ENCODE measurements at regions not wholly inside any gene's neighbourhood (a gene's known extent, or its start where the extent isn't known, plus 50 kb on each side); places are given as distances from the start of the nearest gene placed in this dataset.

DNA sequence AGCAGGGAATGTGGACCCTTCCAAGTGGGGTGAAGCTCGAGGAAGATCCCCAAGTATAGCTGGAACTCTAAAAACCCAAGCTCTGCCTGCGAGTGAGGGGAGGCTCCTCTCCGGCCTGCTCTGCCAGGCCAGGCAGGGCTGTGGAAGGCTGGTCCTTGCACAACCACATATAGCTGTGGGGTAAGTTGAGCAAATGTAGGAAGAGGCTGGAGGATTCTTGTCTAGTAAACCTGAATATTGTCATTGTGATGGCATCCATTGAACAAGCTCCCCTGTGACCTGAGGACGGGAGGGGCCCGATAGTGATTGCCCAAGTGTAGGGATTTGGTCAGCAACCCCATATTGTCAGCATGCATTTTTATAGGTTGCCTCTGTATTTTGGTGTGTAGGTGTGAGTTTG, 103.0 kb downstream of the ACKR3 start:
- no peak for DNase-seq (ENCODE audit: low spot score)

DNA sequence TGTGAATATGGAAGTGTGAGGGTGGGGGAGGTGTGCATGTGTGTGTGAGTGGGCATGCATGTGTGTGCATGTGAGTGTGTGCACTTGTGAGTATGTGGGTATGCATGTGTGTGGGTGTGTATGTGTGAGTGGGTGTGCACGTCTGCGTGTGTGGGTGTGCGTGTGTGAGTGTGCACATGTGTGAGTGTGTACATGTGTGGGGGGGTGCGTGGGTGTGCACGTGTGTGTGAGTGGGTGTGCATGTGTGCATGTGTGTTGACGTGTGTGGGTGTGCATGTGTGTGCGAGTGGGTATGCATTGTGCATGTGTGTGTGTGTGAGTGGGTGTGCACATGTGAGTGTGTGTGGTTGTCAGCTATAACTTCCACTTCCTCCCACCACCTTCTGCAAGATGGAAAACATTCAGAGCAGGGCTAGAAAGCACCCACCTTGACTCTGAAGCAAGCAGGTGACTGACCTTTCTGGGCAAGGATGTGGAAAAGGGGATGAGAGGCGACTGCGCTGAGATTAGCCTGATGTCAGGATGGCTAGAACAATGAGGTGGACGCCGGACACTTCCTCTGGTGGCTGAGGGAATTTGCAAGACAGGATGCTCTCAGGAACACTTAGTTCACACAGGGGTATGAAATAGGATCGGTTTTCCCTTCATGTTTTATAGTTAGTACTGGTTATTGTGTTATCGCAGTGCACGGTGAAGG, 103.6 kb downstream of the ACKR3 start:
- DNase-seq (ENCODE audit: low spot score), result no peak

DNA sequence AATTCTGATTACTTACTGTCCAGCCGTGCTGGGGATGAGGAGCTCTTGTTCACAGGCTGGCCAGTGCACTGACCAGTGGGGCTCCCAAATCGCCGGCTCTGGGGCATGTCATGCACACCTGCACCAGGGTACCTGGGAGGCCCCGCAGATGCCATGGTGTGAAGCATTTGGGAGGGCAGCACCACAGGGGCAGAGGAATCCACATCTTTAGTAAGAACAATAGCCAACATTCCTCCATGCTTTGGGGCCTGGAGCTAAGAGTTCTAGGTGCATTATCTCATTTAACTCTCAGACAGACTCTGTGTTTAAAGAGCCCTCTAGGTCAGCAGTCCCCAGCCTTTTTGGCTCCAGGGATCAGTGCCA, 104.2 kb downstream of the ACKR3 start:
- DNase-seq (ENCODE audit: low spot score), result peak; percentile 77

DNA sequence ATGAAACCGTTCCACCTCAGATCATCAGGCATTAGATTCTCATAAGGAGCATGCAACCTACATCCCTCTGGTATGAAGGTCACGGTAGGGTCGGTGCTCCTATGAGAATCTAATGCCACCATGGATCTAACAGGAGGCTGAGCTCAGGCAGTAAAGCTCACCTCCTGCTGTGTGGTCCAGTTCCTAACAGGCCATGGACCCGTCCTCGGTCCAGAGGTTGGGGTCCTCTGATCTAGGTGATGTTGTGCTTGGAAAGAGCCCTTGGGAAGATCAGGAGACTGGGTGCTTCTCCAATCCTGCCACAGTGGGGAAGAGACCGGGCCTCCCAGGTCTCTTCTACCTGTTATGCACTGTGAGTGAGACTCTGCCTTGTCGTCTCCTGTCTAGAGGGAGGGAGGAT, 104.6 kb downstream of the ACKR3 start:
- DNase-seq (ENCODE audit: low spot score), result no peak

DNA sequence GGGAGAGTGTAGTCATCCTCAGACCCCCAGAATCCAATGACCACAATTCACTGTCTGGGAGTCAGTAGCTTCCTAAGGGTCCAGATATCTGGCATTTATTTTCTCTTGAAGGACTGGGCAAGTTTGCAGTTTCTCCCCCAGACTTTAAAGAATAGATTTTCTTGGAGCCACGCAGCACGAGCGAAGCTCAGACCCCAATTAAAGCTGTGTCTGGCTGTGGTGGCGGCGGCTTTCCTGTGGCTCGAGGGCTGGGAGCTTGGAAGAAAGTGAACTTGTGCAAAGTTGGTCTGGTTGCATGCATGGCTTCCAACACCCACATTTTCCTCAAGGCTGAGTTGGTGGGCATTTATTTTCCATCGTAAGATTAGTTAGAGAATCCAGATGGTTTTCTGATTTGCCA, 105.0 kb downstream of the ACKR3 start:
- DNase-seq (ENCODE audit: low spot score), result no peak

DNA sequence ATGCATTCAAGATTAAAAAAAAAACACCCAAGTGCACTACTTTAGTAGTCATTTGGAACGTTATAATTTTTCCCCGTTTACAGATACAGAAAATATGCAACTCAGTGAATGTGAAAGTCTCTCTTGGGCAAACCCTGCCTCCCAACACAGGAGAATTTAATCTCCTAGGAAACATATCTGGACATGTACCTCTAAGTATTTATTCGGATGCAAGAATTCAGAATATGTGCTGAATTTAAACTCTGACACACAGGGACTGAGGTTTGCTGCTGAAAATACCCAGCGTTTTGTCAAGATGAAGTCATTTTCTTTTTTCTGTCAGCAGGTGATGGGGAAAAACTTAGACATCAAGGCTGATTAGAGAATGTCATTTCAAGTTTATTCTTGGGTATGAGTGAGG, 105.4 kb downstream of the ACKR3 start:
- no peak for DNase-seq (ENCODE audit: low spot score)

DNA sequence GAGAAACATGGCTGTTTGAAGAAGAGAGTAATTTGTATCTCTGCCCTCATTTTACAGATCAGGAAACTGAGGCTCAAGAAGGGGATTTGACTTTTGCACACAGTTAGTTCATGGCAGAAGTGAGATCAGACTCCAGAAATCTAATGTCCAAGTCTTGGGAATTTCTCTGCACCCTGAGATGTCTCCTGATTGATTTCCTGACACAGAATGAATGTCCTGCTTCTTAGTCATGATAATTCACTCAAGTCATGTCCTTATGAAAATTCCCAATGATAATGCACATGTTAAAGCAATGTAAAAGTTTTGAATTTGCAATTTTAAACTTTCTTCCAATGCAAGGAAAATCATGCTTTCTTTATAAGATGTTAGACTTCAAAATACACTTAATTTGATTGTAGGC, 105.9 kb downstream of the ACKR3 start:
- DNase-seq (ENCODE audit: low spot score), result no peak

DNA sequence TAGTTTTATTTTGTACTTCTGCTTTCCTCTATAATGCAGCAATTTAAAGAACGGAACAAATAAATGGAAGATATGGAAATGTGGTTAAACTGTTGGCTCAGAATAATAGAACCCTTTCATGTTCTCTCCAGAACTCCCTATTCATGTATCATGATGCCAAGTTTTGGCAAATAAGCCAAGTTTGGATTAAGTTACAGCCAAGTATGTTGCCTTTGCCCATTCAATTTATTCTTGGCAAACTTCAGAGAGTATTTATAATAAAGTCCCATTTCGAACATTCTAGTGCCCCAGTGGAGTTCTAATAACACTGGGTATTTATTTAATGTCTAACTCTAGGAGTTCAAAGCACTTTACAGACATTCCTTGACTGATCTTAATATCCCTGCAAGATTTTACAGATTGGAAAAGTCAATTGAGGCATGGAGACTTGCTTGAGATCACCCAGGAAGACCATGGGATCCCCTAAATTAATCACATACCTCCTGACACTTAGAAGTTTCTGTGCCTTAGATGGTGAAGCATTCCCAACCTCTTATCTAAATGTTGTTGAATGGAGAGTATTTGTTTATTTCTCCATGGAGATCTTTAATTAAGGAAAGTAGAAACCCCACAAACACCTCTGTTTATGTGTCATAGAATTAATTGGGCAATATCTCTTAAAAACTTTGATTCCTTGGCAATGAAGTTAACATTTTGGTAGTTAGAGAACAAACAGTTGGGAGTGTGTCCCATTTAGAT, 106.7 kb downstream of the ACKR3 start:
- DNase-seq (ENCODE audit: low spot score), result no peak

DNA sequence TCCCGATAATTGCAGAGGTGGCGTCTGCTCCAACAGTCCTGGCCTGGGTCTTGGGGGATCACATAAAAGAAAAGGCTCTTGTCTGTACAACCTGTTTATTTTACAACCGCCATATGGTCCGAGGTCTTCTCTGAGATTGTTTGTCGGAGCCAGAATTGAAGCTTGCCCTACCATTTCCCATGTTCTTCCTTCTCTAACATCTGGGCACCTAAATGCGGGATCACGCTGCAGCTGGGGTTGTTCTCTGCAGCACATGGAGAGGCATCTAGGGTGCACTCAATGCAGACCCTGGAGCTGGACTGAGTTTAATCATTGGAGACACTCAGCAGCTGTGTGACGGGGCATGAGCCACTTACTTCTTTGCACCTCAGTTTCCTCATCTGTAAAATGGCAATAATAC, 107.7 kb downstream of the ACKR3 start:
- no peak for DNase-seq (ENCODE audit: low spot score)

DNA sequence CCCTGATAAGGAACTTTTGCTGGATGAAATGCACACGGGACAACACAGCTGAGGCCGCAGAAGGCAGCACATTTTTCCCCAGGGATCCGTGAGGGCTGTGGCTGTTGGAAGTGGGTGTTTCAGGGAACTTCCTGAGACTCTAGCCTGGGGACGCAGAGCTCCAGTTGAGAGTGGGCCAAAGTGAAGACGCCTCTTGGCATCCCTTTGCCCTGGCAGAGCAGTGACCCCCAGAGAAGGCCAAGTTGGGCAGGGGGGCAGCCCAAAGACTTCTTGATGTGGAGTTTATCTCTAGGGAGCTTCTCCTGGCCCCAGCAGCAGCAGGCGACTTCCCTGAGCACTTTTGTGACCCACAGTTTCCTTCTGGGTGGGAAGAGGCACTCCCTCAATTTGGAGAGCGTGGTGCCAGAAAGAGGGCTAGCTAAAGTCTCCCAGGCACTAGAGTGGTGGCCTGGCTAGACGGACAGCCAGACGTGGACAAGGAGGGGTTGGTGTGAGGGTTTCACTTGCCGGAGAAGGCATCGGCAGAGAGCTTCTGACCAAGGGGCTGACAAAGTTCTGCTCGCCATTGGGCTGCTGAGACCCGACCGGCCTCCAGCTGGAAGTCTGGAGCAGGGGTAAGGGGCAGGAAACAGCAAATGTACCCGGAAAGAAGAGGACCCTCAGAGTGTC, 108.8 kb downstream of the ACKR3 start:
- DNase-seq (ENCODE audit: low spot score), result peak; percentile 64

DNA sequence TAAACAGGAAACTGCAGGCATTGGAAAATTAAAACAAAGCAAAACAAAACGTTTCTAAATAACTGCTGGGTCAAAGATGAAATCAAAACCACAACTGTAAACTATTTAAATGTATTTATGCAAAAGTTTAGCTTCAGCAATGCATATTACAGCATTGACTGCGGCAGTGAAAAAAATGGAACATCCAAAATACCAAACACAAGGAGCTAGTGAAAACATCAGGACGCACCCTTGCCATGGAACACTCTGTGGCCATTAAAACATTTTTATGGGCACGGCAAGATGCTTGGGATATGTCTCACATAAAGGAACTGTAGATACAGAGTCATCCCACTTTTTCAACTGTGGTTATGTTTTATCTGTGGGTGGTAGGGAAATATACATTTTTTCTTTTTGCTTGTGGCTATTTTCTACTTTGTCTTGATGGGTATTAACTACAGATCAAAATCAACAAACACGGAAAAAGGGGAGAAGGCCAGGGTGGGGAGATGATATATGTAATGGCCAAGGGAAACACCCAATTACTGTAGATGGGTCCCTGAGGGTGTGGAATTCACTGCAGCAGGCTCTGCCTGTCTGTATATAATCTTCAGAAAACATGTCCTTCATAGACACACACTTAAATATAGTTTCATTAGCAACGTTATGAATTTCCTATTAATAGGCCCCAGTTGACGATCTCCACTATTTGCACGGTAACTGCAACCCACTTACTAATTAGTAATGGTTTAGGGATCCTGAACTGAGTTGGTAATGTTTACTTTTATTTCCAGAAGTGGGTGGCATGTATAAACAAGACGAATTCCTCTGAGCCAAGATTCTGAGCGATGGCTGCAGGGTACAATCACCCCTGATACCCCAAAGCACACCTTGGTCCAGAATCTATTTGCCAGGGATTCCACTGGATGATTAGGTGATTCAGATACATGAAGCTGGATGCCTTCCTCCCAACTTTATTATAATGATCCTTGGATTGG, 110.5 kb downstream of the ACKR3 start:
- DNase-seq (ENCODE audit: low spot score), result no peak

DNA sequence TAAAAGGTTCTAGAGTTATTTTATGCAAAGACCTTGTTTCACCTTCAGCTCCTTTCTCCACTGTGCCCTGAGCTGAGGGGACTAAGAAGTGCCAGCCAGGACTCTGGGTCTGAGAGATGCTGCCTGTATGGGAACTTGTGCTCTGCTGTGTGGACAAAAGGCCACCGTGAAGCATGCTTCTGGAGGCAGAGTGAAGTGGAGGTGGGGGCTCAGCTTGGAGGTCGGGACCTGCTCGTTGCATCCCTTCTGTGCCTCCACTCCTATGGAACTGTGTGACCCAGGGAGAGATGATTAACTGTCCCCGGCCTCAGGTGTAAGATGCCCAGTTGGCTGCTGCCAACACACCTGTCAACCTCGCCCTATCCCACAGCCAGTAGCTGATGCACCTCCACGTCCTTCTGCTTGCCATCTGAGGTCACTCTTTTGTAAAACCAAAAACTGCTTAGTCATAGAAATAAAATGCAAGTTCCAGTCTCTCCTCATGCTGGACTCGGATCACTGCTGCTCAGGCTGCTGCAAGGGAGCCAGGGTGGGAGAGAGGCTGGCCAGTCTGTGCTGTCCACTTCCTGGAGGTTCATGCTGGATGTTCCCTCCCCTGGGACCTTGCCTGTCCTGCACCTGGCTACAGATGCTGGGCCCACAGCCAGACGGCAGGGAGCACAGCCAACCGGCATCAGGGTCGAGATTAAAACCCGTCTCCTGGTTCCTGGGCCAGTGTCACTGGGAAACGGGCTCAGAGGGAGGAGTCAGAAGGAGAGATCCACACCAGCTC, 113.2 kb downstream of the ACKR3 start:
- peak; percentile 78 for DNase-seq (ENCODE audit: low spot score)

DNA sequence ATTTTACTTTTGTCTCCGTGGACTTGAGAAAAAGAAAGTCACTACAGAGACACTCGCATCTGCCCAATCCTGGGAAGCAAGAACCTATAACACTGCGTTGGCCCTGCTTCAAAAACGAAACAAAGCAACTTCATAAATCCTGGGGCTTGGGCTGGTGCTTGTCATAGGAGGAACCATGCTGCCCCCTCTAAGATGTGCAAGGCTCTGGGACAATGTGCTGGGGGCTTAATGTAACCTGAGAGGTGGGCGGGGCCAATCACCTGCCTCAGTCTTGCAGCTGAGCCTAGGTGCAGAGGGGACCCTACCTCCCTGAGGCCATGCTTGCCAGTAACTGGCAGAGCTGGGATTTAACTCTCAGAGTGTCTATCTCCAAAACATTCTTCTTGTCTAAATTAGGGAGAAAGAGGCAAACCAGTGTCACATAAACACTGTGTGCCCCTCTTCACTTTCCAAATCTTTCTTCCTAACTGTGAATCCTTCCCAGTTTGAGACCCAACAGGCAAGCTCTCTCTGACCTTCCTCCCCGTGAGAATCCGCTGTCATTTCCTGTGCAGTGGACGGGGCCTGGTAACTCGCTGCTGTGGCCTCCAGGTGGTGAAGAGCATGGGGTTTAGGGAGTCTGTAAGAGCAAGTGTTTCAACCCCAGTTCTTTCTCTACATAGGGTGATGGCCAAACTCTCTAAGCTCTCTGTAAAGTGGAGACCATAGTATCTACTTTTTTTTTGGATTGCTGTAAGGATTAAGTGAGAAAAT, 115.1 kb downstream of the ACKR3 start:
- DNase-seq (ENCODE audit: low spot score), result peak; percentile 68

DNA sequence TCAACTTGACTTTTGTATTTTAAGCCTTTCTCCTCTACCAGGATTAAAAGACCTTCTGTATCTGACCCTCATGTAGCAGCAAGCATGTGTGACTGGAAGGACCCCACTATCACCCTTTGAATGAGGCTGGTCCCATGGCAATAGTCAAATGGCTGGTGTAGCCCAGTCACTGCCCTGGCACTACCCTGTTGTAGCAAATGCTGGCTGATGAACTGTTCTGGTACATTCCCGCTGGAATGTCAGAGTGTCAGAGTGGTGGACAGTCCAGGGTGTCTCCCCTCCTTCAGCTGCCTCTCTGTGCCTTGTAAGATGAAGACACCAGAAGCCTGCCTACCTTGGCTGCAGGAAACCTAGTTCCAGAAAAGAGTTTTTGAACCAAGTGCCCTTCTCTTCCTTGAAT, 115.7 kb downstream of the ACKR3 start:
- peak; percentile 72 for DNase-seq (ENCODE audit: low spot score)

DNA sequence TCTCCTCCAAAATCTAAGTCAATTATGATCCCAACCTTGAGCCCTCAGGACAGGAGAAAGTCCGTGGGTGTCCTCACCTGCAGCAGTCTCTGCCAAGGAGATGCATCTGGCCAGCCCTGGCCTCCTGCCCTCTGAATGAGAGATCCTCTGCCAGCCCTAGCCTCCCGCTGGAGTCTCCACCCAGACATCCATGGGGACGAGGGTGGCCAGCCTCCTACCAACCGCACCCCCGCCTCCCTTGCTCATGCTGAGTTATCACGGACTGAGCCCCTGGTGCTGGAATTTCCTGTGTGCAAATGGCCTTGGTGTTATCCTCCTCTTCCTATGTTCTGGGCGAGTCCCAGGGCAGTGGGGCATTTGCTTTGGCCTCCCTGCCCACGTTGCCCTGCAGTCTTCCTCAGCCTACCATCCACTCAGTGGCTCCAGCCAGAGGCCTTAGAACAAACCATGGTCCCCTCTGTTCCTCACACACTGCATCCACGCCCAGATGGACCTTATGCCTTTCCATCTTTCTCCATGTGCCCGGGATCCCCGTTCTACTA, 116.4 kb downstream of the ACKR3 start:
- DNase-seq (ENCODE audit: low spot score), result peak; percentile 68

DNA sequence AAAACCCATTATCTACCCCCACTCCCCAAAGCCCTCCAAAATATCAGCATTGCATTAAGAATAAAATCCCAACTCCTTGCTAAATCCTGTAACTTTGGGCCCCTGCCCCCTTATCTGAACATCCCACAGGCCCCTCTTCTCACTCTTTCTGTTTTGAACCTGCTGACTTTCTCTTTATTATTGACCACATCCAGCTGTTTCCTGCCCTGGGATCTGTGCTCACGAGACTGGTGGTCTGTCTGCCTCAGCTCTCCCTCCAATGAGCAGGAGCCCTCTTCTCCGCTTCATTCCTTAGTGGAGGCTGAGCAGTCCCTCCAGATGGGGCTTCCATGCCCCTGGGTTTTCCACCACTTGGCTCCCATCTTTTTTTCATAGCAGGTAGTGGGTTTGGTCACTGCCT, 116.9 kb downstream of the ACKR3 start:
- no peak for DNase-seq (ENCODE audit: low spot score)

DNA sequence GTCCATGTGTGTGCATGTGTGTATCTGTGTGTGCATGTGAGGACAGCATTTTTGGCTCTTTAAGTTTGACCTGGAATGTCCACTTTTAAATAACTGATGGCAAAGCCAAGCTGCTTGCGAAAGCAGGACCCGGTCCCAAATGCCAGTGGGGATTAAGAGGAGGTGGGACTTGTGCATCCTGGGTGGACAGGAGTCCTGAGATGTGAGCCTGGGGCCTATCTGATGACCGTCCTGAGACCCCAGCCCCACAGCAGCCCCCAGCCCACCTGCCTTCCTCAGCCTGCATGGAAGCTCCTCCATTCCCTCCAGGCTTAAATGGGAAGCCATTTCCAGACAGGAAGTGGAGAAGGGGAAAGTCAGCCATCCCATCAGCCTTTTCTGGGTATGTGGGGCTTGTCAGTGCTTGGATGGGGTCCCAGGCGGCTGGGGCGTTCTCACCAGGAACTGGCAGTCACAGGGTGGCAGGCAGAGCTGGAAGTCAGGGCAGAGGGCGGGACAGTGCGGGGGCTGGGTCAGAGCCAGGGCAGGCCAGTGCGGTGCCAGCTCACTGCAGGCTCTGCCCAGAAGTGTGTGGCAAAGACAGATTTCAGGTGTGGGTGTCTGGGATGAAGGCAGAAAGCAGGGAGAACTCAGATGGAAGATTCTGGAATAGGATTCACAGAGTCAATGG, 117.8 kb downstream of the ACKR3 start:
- peak; percentile 71 for DNase-seq (ENCODE audit: low spot score)

DNA sequence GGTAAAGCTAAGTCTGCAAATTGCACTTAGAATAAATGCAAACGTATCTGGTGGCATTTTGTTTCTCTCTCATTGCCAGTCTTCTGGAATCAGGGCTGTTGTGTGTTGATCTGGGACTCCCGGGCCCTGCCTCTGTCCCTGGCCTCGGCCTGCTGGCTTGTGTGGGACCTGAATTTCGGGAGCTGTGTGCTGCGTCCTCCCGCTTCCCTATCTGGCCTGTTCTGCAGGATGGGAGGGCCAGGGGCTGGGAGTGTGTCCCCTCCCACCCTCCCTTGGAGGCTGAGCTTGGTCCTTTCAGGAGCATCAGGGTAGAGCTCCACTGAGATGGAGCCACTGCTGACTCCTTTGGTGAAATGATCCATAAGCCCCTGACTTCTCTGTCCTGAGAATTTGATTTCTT, 118.5 kb downstream of the ACKR3 start:
- DNase-seq (ENCODE audit: low spot score), result peak; percentile 67

Measured in mesenteric fat pad (tissue), 1 donor.